ENCODE measurements at regions not wholly inside any gene's neighbourhood (a gene's known extent, or its start where the extent isn't known, plus 50 kb on each side); places are given as distances from the start of the nearest gene placed in this dataset.

GRCh38 chr7:50226145-50226544 lies 78.4 kb upstream of the IKZF1 start:
- no peak for DNase-seq (ENCODE audit: low read depth)
- TF ChIP-seq, protein P1, sequence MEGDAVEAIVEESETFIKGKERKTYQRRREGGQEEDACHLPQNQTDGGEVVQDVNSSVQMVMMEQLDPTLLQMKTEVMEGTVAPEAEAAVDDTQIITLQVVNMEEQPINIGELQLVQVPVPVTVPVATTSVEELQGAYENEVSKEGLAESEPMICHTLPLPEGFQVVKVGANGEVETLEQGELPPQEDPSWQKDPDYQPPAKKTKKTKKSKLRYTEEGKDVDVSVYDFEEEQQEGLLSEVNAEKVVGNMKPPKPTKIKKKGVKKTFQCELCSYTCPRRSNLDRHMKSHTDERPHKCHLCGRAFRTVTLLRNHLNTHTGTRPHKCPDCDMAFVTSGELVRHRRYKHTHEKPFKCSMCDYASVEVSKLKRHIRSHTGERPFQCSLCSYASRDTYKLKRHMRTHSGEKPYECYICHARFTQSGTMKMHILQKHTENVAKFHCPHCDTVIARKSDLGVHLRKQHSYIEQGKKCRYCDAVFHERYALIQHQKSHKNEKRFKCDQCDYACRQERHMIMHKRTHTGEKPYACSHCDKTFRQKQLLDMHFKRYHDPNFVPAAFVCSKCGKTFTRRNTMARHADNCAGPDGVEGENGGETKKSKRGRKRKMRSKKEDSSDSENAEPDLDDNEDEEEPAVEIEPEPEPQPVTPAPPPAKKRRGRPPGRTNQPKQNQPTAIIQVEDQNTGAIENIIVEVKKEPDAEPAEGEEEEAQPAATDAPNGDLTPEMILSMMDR (conservative IDR thresholded peaks at IDR 0.05; ENCODE audit: low read depth, low read length), result no peak
- H3K4me3 ChIP-seq (ENCODE audit: low read length), result no peak overlapping the region

GRCh38 chr7:50221433-50221832 lies 83.1 kb upstream of the IKZF1 start:
- DNase-seq (ENCODE audit: low read depth), result no peak
- no peak overlapping the region for H3K4me3 ChIP-seq (ENCODE audit: low read length)
- TF ChIP-seq, protein P1 (conservative IDR thresholded peaks at IDR 0.05; ENCODE audit: low read depth, low read length), result no peak

DNA sequence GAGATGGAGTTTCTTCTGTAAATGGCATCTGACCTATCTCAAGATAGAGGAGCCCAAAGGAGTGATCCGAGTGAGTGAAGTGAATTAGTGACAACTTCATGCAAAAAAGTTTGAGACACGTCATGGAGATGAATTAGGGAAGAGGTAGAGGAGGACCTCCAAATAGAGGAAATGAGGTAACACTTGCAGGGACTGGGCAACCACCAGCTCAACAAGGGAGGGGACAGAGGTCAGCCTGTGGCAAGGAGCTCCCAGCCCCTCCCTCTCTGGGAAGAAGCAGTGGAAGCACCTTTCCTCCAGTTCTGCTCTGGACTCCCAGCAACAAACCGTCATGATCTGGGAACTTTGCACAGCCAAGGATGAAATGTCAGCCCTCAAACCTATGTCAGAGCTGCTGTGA lies 83.5 kb upstream of the IKZF1 start:
- TF ChIP-seq, protein P1 (conservative IDR thresholded peaks at IDR 0.05; ENCODE audit: low read depth, low read length), result no peak
- no peak for DNase-seq (ENCODE audit: low read depth)
- H3K4me3 ChIP-seq (ENCODE audit: low read length), result no peak overlapping the region

- no peak overlapping the region for H3K4me3 ChIP-seq (ENCODE audit: low read length)
- TF ChIP-seq, protein P1 (conservative IDR thresholded peaks at IDR 0.05; ENCODE audit: low read depth, low read length), result no peak
- no peak for DNase-seq (ENCODE audit: low read depth)
Observed at GRCh38 chr7:50220273-50220672, 84.2 kb upstream of the IKZF1 start.

- TF ChIP-seq, protein P1 (conservative IDR thresholded peaks at IDR 0.05; ENCODE audit: low read depth, low read length), result no peak
- no peak overlapping the region for H3K4me3 ChIP-seq (ENCODE audit: low read length)
- no peak for DNase-seq (ENCODE audit: low read depth)
Observed at GRCh38 chr7:50217821-50218281, 86.7 kb upstream of the IKZF1 start.

DNA sequence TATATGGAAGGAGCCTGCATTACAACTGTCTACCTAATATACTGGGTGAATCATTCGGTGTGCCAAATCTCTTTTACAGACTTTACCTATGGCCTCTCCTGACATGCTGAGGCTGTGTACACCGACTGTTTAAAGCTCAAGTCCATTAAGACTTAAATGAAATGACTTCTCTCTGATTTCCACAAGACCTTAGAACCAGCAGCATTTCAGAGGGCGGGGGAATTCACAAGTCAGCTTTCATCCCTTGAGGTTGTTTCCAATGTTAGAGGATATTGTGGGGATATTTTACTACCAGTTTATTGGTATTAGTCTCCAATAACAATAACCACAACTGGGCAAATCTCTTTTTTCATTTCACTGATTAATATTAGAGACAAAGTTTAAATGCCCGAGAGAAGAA lies 87.1 kb upstream of the IKZF1 start:
- no peak overlapping the region for H3K4me3 ChIP-seq (ENCODE audit: low read length)
- TF ChIP-seq, protein P1 (conservative IDR thresholded peaks at IDR 0.05; ENCODE audit: low read depth, low read length), result no peak
- no peak for DNase-seq (ENCODE audit: low read depth)

- no peak overlapping the region for H3K4me3 ChIP-seq (ENCODE audit: low read length)
- DNase-seq (ENCODE audit: low read depth), result no peak
- TF ChIP-seq, protein P1 (conservative IDR thresholded peaks at IDR 0.05; ENCODE audit: low read depth, low read length), result no peak
Observed at GRCh38 chr7:50216626-50217025, 87.9 kb upstream of the IKZF1 start.
